HL-60 (cell line): ENCODE measurements at regions not wholly inside any gene's neighbourhood (a gene's known extent, or its start where the extent isn't known, plus 50 kb on each side); places are given as distances from the start of the nearest gene placed in this dataset.

Experiments
- DNase-seq, 2 experiments: peaks; one replicate each; pipeline ENCODE4 v3.0.0-alpha.2; 2010 to 2020; ENCODE audit warnings: low read depth in 1 of 2, low spot score in 1 of 2
- H3K27ac ChIP-seq: fragments of 250-450 bp; sonication (Bioruptor Pico); replicated peaks from 2 replicates; pipeline ENCODE4 v1.5.1; 2020; ENCODE audit warnings: mild to moderate bottlenecking, moderate library complexity
- H3K27me3 ChIP-seq: fragments of 250-450 bp; sonication (Bioruptor Pico); 2 replicates; pipeline ENCODE4 v1.5.1; 2021; ENCODE audit warnings: mild to moderate bottlenecking, moderate library complexity; ENCODE audit not compliant: insufficient read depth, poor library complexity, severe bottlenecking
- H3K4me3 ChIP-seq: replicated peaks from 2 replicates; pipeline ENCODE4 v1.5.1; 2011; ENCODE audit warnings: mild to moderate bottlenecking, control low read depth, low read length; ENCODE audit not compliant: insufficient read depth
- CTCF ChIP-seq: IDR thresholded peaks from one replicate; pipeline ENCODE4 v1.5.1; 2011; ENCODE audit warnings: low read length, control low read depth, inconsistent platforms; ENCODE audit not compliant: insufficient read depth
- GABPA ChIP-seq: IDR thresholded peaks from 2 replicates; pipeline ENCODE4 v1.6.1; 2012; ENCODE audit warnings: low read depth
- POLR2AphosphoS5 ChIP-seq: IDR thresholded peaks from 2 replicates; pipeline ENCODE4 v1.6.1; 2012; ENCODE audit warnings: low read depth
- REST ChIP-seq: IDR thresholded peaks from 2 replicates; pipeline ENCODE4 v1.6.1; 2012; ENCODE audit warnings: low read depth; ENCODE audit not compliant: insufficient replicate concordance
- SPI1 ChIP-seq: IDR thresholded peaks from 2 replicates; pipeline ENCODE4 v1.6.1; 2012; ENCODE audit warnings: low read depth, mild to moderate bottlenecking, borderline replicate concordance

GRCh38 chr6:115276881-115277565 lies 783.7 kb downstream of the FRK start:
- no peak for DNase-seq
- TF ChIP-seq POLR2AphosphoS5 (no peak), CTCF (no peak), REST (no peak), GABPA (no peak), SPI1 (no peak; the same call in 1 of the 2 replicates)
- no peak overlapping the region for H3K4me3 ChIP-seq
- H3K27me3 ChIP-seq = no peaks in the 10 kb centered on the region
- no peak overlapping the region for H3K27ac ChIP-seq

DNA sequence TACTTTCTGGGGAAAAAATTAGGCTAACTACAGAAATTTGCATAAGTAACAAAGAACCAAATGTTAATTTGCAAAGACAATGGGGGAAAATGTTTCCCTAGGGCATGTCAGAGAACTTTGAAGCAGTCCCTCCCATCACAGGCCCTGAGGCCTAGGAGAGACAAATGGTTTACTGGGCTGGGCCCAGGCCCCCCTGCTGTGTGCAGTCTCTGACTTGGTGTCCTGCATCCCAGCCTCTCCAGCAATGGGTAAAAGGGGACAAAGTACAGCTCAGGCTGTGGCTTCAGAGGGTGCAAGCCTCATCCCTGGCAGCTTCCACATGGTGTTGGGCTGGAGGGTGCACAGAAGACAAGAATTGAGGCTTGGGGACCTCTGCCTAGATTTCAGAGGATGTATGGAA lies 788.4 kb downstream of the FRK start:
- Histone ChIP-seq H3K27ac (no peak overlapping the region), H3K4me3 (no peak overlapping the region), H3K27me3 (no peaks in the 10 kb centered on the region)
- no peak for DNase-seq
- TF ChIP-seq REST = no peak
- no peak for TF ChIP-seq SPI1
- TF ChIP-seq CTCF = no peak
- no peak for TF ChIP-seq POLR2AphosphoS5
- TF ChIP-seq GABPA = no peak

- DNase-seq = no peak
- no peak overlapping the region for H3K4me3 ChIP-seq
- no peak overlapping the region for H3K27ac ChIP-seq
- TF ChIP-seq GABPA (no peak), SPI1 (no peak), POLR2AphosphoS5 (no peak), CTCF (no peak), REST (no peak)
- H3K27me3 ChIP-seq = no peaks in the 10 kb centered on the region
These were observed 789.3 kb downstream of the FRK start for GRCh38 chr6:115271434-115271833.
